ENCODE measurements at regions not wholly inside any gene's neighbourhood (a gene's known extent, or its start where the extent isn't known, plus 50 kb on each side); places are given as distances from the start of the nearest gene placed in this dataset.

DNA sequence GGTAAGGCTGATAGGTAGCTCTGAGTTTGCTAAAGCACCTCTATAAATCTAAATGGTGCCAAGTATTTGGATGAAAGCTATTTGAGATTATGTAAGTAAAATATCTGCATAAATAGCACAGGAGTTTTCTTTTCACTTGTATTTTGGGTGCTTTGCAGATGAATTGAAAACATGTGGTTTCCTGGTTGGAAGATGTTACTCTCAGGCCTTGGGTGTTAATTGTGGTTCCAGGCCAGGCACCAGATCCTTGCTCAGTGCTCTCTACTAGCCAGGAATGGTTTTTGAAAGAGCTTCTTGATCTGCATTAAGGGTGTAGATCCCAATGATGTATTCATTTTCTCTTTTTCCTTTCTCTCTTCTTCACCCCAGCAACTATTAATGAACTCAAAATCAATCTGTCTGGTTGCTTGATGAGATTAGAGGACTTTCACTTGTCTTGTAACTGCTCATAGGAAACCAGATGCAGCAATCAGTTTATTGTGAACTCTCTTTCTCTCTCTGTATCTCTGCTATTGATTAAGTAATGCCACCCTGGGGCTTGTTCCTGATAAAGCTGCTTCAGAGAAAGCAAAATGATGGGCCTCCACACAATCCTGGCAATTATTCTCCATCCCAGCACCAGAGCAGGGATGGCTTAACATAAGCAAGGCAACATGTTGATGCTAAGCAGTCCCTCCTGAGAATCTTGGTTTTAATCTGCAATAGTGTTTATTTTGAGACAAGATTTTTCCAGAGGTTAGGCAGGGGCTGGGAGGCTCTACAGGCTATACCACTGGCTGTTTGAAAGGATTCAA lies 147.0 kb upstream of the NTM start:
- Histone ChIP-seq H3K36me3 (no peaks in the 10 kb centered on the region), H3K4me1 (replicated peaks) (no peaks in the 10 kb centered on the region), H3K27ac (no peak overlapping the region), H3K4me3 (no peak overlapping the region), H3K27me3 (replicated peaks) (no peaks in the 10 kb centered on the region), H3K9me3 (replicated peaks) (no peaks in the 10 kb centered on the region)
- DNase-seq (ENCODE audit: low read depth in 1 of 2, low spot score in 2 of 2), result no peak

DNA sequence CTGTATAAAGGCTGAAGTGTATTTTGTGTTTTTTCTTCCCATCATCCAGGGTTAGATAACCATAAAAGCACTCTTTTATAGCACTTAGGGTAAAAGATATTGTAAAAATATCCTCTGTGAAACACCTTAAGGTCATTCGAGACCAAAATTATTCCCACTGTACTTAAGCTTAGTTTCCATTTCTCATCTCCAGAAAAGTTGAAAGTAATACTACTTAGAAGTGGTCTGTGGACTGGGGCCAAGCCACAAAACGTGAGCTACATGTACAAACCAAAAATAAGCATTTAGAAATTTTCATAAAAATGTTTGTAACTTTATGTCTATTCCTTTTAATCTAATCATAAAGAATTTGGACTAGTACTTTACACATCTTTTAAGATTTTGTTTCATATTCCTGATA lies 142.0 kb upstream of the NTM start:
- DNase-seq (ENCODE audit: low read depth in 1 of 2, low spot score in 2 of 2), result no peak
- no peaks in the 10 kb centered on the region for H3K27me3 ChIP-seq (replicated peaks)
- no peak overlapping the region for H3K27ac ChIP-seq
- no peak overlapping the region for H3K4me3 ChIP-seq
- H3K36me3 ChIP-seq, result no peaks in the 10 kb centered on the region
- no peaks in the 10 kb centered on the region for H3K9me3 ChIP-seq (replicated peaks)
- no peaks in the 10 kb centered on the region for H3K4me1 ChIP-seq (replicated peaks)

DNA sequence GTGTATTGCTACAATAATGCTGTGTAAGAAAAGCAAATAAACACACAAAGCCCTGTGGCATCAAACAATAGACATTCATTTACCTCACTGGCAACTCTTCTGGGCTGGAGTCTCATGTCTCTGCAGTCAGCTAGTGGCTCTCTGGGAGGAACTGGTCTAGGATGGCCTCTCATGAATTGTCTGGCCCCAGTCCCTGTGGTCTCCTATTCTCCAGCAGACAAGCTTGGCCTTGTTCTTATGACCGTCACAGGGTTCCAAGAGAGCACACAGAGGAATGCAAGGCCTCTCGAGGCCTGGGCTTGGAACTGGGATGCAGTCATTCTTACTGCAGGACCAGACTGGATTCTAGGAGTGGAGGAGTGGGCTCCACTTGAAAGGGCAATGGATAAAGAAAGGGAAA lies 141.2 kb upstream of the NTM start:
- Histone ChIP-seq H3K36me3 (no peaks in the 10 kb centered on the region), H3K27me3 (replicated peaks) (no peaks in the 10 kb centered on the region), H3K27ac (no peak overlapping the region), H3K4me1 (replicated peaks) (no peaks in the 10 kb centered on the region), H3K4me3 (no peak overlapping the region), H3K9me3 (replicated peaks) (no peaks in the 10 kb centered on the region)
- no peak for DNase-seq (ENCODE audit: low read depth in 1 of 2, low spot score in 2 of 2)

DNA sequence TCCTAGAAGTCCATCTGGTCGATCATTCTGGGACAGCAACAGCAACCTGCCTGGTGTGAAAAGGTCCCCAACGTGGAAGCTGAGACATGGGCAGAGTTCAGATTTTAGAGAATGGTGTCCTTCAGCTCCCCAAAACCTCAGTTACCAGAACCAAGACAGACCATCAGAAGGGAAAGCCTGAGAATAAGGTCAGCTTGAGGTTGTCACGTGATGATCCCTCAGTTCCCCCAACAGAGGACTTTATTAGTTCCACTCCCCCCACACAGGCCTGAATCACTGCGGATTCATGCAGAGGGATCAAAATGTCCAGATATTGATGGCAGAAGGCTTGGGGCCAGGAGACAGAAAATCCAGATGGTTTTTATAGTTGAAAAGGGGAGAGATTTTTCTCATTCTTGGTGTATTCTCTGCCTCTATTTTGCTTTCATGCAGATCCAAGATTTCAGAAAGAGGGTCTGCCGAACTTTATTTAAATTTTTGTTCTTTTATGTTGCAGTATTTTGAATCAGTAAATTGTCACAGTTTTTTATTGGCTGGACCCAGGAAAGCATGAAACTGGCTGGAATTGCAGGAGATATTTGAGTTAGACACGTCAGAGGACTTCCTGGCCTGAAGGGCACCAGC lies 139.0 kb upstream of the NTM start:
- Histone ChIP-seq H3K4me1 (replicated peaks) (no peaks in the 10 kb centered on the region), H3K4me3 (no peak overlapping the region), H3K36me3 (no peaks in the 10 kb centered on the region), H3K27me3 (replicated peaks) (no peaks in the 10 kb centered on the region), H3K9me3 (replicated peaks) (no peaks in the 10 kb centered on the region), H3K27ac (no peak overlapping the region)
- no peak for DNase-seq (ENCODE audit: low read depth in 1 of 2, low spot score in 2 of 2)

DNA sequence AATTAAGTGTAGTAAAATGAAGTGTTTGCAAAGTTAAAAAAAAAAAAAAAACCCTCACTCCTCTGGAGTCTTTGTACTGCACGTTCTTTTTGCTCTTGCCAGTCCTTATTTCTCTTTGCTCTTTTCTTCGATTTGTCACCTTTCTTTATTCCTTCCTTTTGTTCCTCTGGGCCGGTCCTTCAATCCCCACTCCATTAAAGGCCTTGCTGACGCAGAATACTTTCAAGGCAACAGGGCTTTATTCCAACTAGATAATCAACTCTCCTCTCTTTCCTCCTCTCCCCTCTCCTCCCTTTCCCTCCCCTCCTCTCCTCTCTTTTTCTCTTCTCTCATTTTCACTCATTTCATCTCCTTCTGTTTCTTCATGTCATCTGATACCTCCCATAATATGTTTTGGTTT lies 138.2 kb upstream of the NTM start:
- no peaks in the 10 kb centered on the region for H3K9me3 ChIP-seq (replicated peaks)
- DNase-seq (ENCODE audit: low read depth in 1 of 2, low spot score in 2 of 2), result no peak
- H3K27ac ChIP-seq, result no peak overlapping the region
- no peaks in the 10 kb centered on the region for H3K4me1 ChIP-seq (replicated peaks)
- H3K4me3 ChIP-seq, result no peak overlapping the region
- no peaks in the 10 kb centered on the region for H3K36me3 ChIP-seq
- no peaks in the 10 kb centered on the region for H3K27me3 ChIP-seq (replicated peaks)

DNA sequence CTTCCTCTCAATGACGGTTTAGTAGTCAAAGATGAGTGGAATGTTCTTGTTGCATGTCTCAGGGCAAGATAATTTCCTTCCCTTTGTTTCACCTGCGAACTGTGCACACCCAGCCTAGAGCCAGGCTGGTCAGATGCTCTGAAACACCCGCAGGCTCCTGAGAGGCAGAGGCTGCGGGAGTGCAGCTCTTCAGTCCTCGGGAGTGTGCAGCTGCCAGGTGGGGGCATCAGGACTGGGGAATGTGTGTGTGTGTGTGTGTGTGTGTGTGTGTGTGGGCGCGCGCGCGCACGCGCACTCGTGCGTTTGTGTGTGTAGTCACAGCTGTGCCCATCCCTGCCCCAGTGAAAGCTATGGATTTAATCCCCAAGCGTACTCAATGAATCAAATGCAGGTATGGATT lies 136.2 kb upstream of the NTM start:
- DNase-seq (ENCODE audit: low read depth in 1 of 2, low spot score in 2 of 2), result no peak
- no peaks in the 10 kb centered on the region for H3K27me3 ChIP-seq (replicated peaks)
- no peak overlapping the region for H3K4me3 ChIP-seq
- no peaks in the 10 kb centered on the region for H3K4me1 ChIP-seq (replicated peaks)
- no peak overlapping the region for H3K27ac ChIP-seq
- H3K9me3 ChIP-seq (replicated peaks), result no peaks in the 10 kb centered on the region
- no peaks in the 10 kb centered on the region for H3K36me3 ChIP-seq

DNA sequence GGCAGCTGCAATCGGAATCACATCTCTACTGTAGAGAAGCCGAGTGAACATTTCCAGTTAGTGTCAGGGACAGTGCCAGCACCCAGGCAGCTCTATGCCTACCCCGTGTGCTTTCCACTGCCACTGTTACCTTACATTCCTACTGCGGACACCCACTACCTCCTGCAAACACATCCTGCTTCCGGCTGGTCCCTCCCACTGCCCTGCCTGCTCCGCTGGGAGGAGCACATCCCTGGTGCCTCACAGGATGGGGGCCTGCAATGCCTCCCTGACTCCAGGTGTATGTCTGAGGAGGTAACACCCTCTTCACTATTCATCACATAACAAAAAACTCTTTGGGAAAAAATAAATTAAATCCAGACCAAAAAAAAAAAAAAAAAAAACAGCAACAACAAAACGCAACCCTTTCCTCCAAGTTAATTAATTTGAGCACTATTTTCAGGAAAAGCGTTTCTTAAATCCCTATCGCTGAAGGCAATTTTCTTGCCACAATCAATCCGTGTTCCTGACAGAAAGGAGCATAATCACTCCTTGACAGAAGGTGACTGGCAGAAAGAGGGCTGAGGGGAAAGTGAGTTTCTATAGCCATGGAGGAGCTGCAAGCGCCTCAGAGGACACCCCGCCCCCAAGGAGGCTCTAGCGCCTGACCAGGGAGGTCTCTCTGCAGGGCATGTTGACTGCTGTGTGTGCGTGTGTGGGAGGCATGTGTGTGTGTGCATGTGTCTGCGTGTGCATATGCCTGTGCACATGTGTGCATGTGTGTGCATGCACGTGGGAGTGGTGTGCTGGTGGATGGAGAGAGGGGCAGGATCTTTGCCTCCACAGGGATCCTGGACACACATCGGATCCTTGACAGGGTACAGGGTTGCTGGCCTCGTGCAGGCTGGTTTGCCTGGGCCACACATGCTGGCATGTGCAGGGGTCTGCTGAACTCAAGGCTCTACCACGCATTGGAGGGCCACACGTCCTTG lies 134.8 kb upstream of the NTM start:
- no peak overlapping the region for H3K27ac ChIP-seq
- H3K4me3 ChIP-seq, result no peak overlapping the region
- H3K4me1 ChIP-seq (replicated peaks), result peaks cover 5% of the 10 kb centered on the region
- H3K27me3 ChIP-seq (replicated peaks), result no peaks in the 10 kb centered on the region
- H3K36me3 ChIP-seq, result no peaks in the 10 kb centered on the region
- no peaks in the 10 kb centered on the region for H3K9me3 ChIP-seq (replicated peaks)
- DNase-seq (ENCODE audit: low read depth in 1 of 2, low spot score in 2 of 2), result no peak

DNA sequence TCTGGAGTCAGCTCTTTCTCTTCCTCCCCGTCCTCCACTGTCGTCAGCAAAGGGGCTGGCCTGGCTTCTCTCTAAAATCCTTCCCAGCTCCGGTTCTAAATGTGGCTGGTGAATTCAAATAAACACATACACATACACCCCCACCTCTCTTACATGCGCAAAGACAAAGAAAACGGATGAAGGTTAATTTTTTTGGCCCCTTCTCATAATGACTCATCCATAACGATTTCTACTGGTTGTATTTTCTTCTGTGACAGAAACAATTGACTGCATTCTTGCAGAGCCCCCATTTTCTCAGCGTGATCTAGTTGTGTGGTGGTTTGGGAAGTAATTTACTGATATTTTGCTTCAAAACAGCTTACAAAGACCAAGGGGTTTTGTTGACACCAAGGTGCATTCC lies 130.0 kb upstream of the NTM start:
- peak; percentile 39 to 52 for DNase-seq (ENCODE audit: low read depth in 1 of 2, low spot score in 2 of 2)
- H3K27me3 ChIP-seq (replicated peaks), result no peaks in the 10 kb centered on the region

DNA sequence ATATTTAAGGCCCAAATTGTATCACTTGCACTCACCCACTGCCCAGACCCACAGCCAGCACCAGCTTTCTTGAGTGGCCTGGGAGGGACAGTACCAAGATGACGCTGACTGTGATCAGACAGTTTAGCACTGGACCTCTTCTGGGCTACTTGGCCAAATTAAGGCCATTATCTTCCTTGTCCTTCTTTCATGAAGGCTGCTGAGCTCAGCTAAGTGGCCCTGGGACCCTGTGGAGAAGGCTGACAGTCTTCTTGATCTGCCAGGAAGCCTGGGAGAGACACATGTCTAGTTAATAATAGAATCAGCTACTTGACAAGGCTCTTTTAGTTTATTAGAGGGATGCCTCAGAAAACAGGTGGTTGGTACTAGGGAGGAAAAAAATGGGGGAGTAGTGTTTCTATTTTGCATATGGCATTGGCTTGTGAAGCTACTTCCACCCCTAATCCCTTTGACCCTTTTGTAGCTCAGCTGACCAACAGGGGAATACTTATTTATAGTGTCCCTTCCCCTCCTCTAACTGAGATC lies 127.9 kb upstream of the NTM start:
- Histone ChIP-seq H3K9me3 (replicated peaks) (no peaks in the 10 kb centered on the region), H3K27ac (no peak overlapping the region), H3K4me1 (replicated peaks) (peaks cover 9% of the 10 kb centered on the region), H3K4me3 (no peak overlapping the region), H3K36me3 (no peaks in the 10 kb centered on the region), H3K27me3 (replicated peaks) (no peaks in the 10 kb centered on the region)
- no peak for DNase-seq (ENCODE audit: low read depth in 1 of 2, low spot score in 2 of 2)

More for the DNA sequence above, 130.0 kb upstream of the NTM start:
- Histone ChIP-seq H3K27ac (peak overlapping the region; percentile 49), H3K4me1 (replicated peaks) (peaks cover 9% of the 10 kb centered on the region), H3K4me3 (no peak overlapping the region), H3K9me3 (replicated peaks) (no peaks in the 10 kb centered on the region), H3K36me3 (no peaks in the 10 kb centered on the region)

DNA sequence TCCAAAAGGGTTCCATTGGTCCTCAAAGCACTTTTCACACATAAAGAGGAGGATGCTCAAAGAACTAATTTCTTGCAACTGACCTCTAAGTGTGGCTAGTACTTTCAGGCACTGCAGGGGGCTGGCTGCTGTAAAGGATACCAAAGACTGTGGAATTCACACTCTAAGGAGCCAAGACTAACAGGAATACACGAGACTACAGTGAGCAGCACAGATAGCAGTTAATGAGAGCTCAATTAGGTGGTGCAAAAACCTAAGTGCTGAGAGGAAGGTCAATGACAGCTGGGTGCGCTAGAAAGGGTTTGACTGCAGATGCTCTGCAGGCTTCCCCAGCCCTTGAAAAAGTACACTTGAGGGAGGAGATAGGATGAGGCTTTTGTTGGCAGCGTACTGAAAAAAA lies 124.3 kb upstream of the NTM start:
- no peak overlapping the region for H3K4me3 ChIP-seq
- no peak for DNase-seq (ENCODE audit: low read depth in 1 of 2, low spot score in 2 of 2)
- H3K36me3 ChIP-seq, result no peaks in the 10 kb centered on the region
- H3K27me3 ChIP-seq (replicated peaks), result no peaks in the 10 kb centered on the region
- no peaks in the 10 kb centered on the region for H3K9me3 ChIP-seq (replicated peaks)
- no peak overlapping the region for H3K27ac ChIP-seq
- H3K4me1 ChIP-seq (replicated peaks), result no peaks in the 10 kb centered on the region

DNA sequence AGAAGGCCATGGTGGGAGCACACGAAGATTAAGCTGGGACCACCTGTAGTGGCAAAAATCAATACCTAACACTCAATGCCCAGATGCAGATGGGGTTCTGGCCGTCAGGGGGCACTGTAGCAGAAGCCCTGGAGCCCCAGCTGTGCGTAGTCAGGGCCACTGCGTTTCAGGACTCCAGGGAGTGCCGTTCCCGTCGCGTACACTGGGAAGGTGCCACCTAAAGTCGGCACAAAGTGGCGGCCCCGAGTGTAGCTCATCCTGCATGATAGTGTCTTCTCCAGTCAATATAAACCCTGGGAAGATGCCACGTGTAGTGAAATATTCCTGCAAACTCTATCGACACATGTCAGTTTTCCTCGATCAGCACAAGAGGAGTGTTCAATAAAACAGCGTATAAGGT lies 123.8 kb upstream of the NTM start:
- H3K4me3 ChIP-seq, result no peak overlapping the region
- H3K9me3 ChIP-seq (replicated peaks), result no peaks in the 10 kb centered on the region
- H3K27ac ChIP-seq, result no peak overlapping the region
- H3K4me1 ChIP-seq (replicated peaks), result no peaks in the 10 kb centered on the region
- H3K27me3 ChIP-seq (replicated peaks), result no peaks in the 10 kb centered on the region
- H3K36me3 ChIP-seq, result no peaks in the 10 kb centered on the region
- DNase-seq (ENCODE audit: low read depth in 1 of 2, low spot score in 2 of 2), result no peak

DNA sequence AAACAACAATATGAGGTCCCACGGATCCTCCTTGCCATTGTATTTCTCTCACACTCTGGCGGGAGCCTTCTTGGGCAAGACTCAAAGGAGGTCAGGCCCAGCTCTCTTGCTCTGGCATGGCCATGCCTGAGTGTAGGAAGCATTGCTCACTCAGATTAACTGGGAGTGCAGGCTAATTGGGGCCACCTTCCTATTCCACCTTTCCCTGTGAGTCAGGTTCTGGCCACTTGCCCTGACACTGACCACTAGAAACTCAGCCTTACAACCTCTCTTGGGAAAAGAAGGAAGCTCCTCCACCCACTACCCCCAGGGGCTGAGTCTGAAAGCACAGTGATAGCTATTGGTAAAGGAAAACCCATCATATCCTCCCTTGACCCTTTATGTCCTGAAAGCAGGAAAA lies 121.8 kb upstream of the NTM start:
- no peak for DNase-seq (ENCODE audit: low read depth in 1 of 2, low spot score in 2 of 2)
- Histone ChIP-seq H3K36me3 (no peaks in the 10 kb centered on the region), H3K9me3 (replicated peaks) (no peaks in the 10 kb centered on the region), H3K4me3 (no peak overlapping the region), H3K27me3 (replicated peaks) (no peaks in the 10 kb centered on the region), H3K27ac (no peak overlapping the region), H3K4me1 (replicated peaks) (no peaks in the 10 kb centered on the region)

DNA sequence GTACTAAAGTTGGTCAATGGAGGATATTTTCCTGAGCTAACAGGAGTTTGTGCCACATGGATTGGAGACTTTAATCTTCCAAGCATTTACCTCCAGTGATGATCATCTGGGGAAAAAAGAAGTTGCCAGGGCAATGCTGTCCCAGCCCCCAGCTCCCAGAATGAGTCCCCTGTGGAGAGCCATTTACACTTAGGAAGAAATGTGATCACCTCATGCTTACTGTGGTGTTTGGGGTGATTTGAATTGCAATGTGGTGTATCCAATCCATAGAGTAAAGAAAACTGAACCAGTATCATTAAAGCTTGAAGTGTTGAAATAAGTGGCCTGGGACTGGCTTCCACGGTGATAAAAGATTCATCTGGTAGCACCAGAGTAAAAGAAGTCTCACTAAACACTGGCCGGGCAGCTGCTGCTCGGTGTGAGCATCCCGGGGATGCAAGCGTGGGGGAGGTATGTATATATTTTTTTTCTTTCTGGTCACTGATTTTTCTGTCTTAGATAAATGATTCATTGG lies 117.2 kb upstream of the NTM start:
- H3K27me3 ChIP-seq (replicated peaks), result no peaks in the 10 kb centered on the region
- no peaks in the 10 kb centered on the region for H3K9me3 ChIP-seq (replicated peaks)
- H3K27ac ChIP-seq, result no peak overlapping the region
- H3K4me3 ChIP-seq, result no peak overlapping the region
- H3K36me3 ChIP-seq, result no peaks in the 10 kb centered on the region
- DNase-seq (ENCODE audit: low read depth in 1 of 2, low spot score in 2 of 2), result no peak
- H3K4me1 ChIP-seq (replicated peaks), result no peaks in the 10 kb centered on the region

Data from SJSA1 (cell line).